Neural progenitor cell (in vitro differentiated cells): ENCODE measurements at regions not wholly inside any gene's neighbourhood (a gene's known extent, or its start where the extent isn't known, plus 50 kb on each side); places are given as distances from the start of the nearest gene placed in this dataset.

ENCODE experiments used
- DNase-seq: peaks from one replicate; pipeline ENCODE4 v3.0.0-alpha.2; 2016; ENCODE audit warnings: low spot score
- H2AFZ ChIP-seq: fragments of 200-600 bp; sonication (generic); replicated peaks from 2 replicates; pipeline ENCODE4 v1.6.1; 2016; ENCODE audit warnings: antibody characterized with exemption
- H3F3A ChIP-seq: fragments of 200-600 bp; sonication (generic); 2 replicates; pipeline ENCODE4 v1.6.1; 2016; ENCODE audit warnings: antibody characterized with exemption, low read depth
- H3K27ac ChIP-seq: fragments of 200-600 bp; sonication (generic); 2 replicates; pipeline ENCODE4 v1.5.1; 2016; ENCODE audit warnings: mild to moderate bottlenecking
- H3K27me3 ChIP-seq: fragments of 200-600 bp; sonication (generic); 2 replicates; pipeline ENCODE4 v1.6.1; 2016; ENCODE audit warnings: mild to moderate bottlenecking, moderate library complexity
- H3K36me3 ChIP-seq: fragments of 200-600 bp; sonication (generic); 2 replicates; pipeline ENCODE4 v1.5.1; 2016
- H3K4me1 ChIP-seq: fragments of 200-600 bp; sonication (generic); 2 replicates; pipeline ENCODE4 v1.6.1; 2016; ENCODE audit warnings: mixed run types
- H3K4me2 ChIP-seq: fragments of 200-600 bp; sonication (generic); 2 replicates; pipeline ENCODE4 v1.6.1; 2016
- H3K4me3 ChIP-seq: fragments of 200-600 bp; sonication (generic); 2 replicates; pipeline ENCODE4 v1.5.1; 2016
- H3K79me2 ChIP-seq: fragments of 200-600 bp; sonication (generic); 2 replicates; pipeline ENCODE4 v1.6.1; 2016; ENCODE audit warnings: low read depth
- H3K9ac ChIP-seq: fragments of 200-600 bp; sonication (generic); 2 replicates; pipeline ENCODE4 v1.6.1; 2016
- H3K9me3 ChIP-seq: fragments of 200-600 bp; sonication (generic); 2 replicates; pipeline ENCODE4 v1.5.1; 2016; ENCODE audit warnings: low read depth
- H4K20me1 ChIP-seq: fragments of 200-600 bp; sonication (generic); 2 replicates; pipeline ENCODE4 v1.6.1; 2016; ENCODE audit warnings: low read depth
- H3K27ac Mint-ChIP-seq: 3 replicates; pipeline ENCODE4 v1.8.0; 2021; ENCODE audit warnings: mixed read lengths
- H3K27me3 Mint-ChIP-seq: 2 replicates; pipeline ENCODE4 v1.8.0; 2022; ENCODE audit warnings: low read depth, mild to moderate bottlenecking, inconsistent platforms, moderate library complexity, mixed read lengths; ENCODE audit not compliant: insufficient read depth
- H3K36me3 Mint-ChIP-seq: 3 replicates; pipeline ENCODE4 v1.8.0; 2021; ENCODE audit warnings: mixed read lengths
- H3K4me1 Mint-ChIP-seq: 3 replicates; pipeline ENCODE4 v1.8.0; 2021; ENCODE audit warnings: mixed read lengths
- H3K4me3 Mint-ChIP-seq: 3 replicates; pipeline ENCODE4 v1.8.0; 2021; ENCODE audit warnings: mild to moderate bottlenecking, moderate library complexity, mixed read lengths
- H3K9me3 Mint-ChIP-seq: 3 replicates; pipeline ENCODE4 v1.8.0; 2020; ENCODE audit warnings: mixed read lengths
- CTCF ChIP-seq: fragments of 200-600 bp; sonication (generic); IDR thresholded peaks from 2 replicates; pipeline ENCODE4 v1.5.1; 2017; ENCODE audit warnings: antibody characterized with exemption, mild to moderate bottlenecking
- EZH2 ChIP-seq: fragments of 200-600 bp; sonication (generic); IDR thresholded peaks from 2 replicates; pipeline ENCODE4 v1.6.1; 2017; ENCODE audit warnings: antibody characterized with exemption, mild to moderate bottlenecking, moderate library complexity
- EZH2phosphoT487 ChIP-seq: fragments of 200-600 bp; sonication (generic); IDR thresholded peaks from 2 replicates; pipeline ENCODE4 v1.6.1; 2017; ENCODE audit warnings: antibody characterized with exemption

GRCh38 chr16:87183647-87184046 lies 133.5 kb downstream of the C16orf95 start:
- Histone ChIP-seq H3K4me2 (no peak overlapping the region), H3K9me3 (no peaks in the 10 kb centered on the region), H3K27ac (no peak overlapping the region), H3K4me1 (peaks cover 20% of the 10 kb centered on the region), H3K36me3 (no peaks in the 10 kb centered on the region), H3K4me3 (no peak overlapping the region), H3K79me2 (no peaks in the 10 kb centered on the region), H4K20me1 (no peaks in the 10 kb centered on the region), H3F3A (peaks cover 22% of the 10 kb centered on the region), H3K9ac (no peak overlapping the region), H3K27me3 (no peaks in the 10 kb centered on the region), H2AFZ (no peak overlapping the region)
- H3K27me3 Mint-ChIP-seq, result peaks cover 24% of the 10 kb centered on the region
- peaks cover 44% of the 10 kb centered on the region for H3K4me1 Mint-ChIP-seq
- no peak for DNase-seq
- TF ChIP-seq CTCF (no peak), EZH2phosphoT487 (no peak), EZH2 (no peak)
- peaks cover 13% of the 10 kb centered on the region for H3K9me3 Mint-ChIP-seq
- no peak overlapping the region for H3K4me3 Mint-ChIP-seq
- no peak overlapping the region for H3K27ac Mint-ChIP-seq
- no peaks in the 10 kb centered on the region for H3K36me3 Mint-ChIP-seq

- H3K4me1 Mint-ChIP-seq, result peaks cover 37% of the 10 kb centered on the region
- H3K4me3 Mint-ChIP-seq, result no peak overlapping the region
- Histone ChIP-seq H3F3A (peaks cover 24% of the 10 kb centered on the region), H3K4me1 (peaks cover 16% of the 10 kb centered on the region), H3K4me3 (no peak overlapping the region), H3K27me3 (no peaks in the 10 kb centered on the region), H3K9me3 (no peaks in the 10 kb centered on the region), H3K4me2 (no peak overlapping the region), H3K36me3 (no peaks in the 10 kb centered on the region), H3K79me2 (no peaks in the 10 kb centered on the region), H4K20me1 (no peaks in the 10 kb centered on the region), H3K27ac (no peak overlapping the region), H2AFZ (no peak overlapping the region), H3K9ac (peak overlapping the region; percentile 27)
- H3K27me3 Mint-ChIP-seq, result peaks cover 21% of the 10 kb centered on the region
- peak; percentile 37 for DNase-seq
- no peak for TF ChIP-seq EZH2phosphoT487
- peak; percentile 31 for TF ChIP-seq CTCF
- H3K9me3 Mint-ChIP-seq, result peaks cover 13% of the 10 kb centered on the region
- H3K36me3 Mint-ChIP-seq, result no peaks in the 10 kb centered on the region
- no peak overlapping the region for H3K27ac Mint-ChIP-seq
Measured at GRCh38 chr16:87185308-87185707, 131.9 kb downstream of the C16orf95 start.

- peaks cover 37% of the 10 kb centered on the region for H3K4me1 Mint-ChIP-seq
- H3K9ac ChIP-seq, result no peak overlapping the region
- no peak overlapping the region for H3K4me3 ChIP-seq
- peaks cover 24% of the 10 kb centered on the region for H3F3A ChIP-seq
- peaks cover 16% of the 10 kb centered on the region for H3K9me3 Mint-ChIP-seq
- no peaks in the 10 kb centered on the region for H3K79me2 ChIP-seq
- H3K4me3 Mint-ChIP-seq, result no peak overlapping the region
- TF ChIP-seq CTCF (no peak), EZH2phosphoT487 (no peak), EZH2 (no peak)
- no peak overlapping the region for H3K27ac ChIP-seq
- H3K36me3 Mint-ChIP-seq, result no peaks in the 10 kb centered on the region
- peak overlapping the region; percentile 43 for H3K4me2 ChIP-seq
- H3K27ac Mint-ChIP-seq, result no peak overlapping the region
- no peaks in the 10 kb centered on the region for H4K20me1 ChIP-seq
- no peaks in the 10 kb centered on the region for H3K27me3 ChIP-seq
- H3K4me1 ChIP-seq, result peaks cover 16% of the 10 kb centered on the region
- DNase-seq, result no peak
- peaks cover 21% of the 10 kb centered on the region for H3K27me3 Mint-ChIP-seq
- no peaks in the 10 kb centered on the region for H3K36me3 ChIP-seq
- no peaks in the 10 kb centered on the region for H3K9me3 ChIP-seq
- no peak overlapping the region for H2AFZ ChIP-seq
Measured at GRCh38 chr16:87185983-87186382, 131.2 kb downstream of the C16orf95 start.
